B cell (primary cell): ENCODE measurements at regions not wholly inside any gene's neighbourhood (a gene's known extent, or its start where the extent isn't known, plus 50 kb on each side); places are given as distances from the start of the nearest gene placed in this dataset.

ENCODE experiments used
- ATAC-seq: fragments of 200-7000 bp; cut with Tn5 transposase; one replicate; pipeline ENCODE4 v1.10.0; 2021; ENCODE audit warnings: low read depth, mild to moderate bottlenecking, moderate number of reproducible peaks, moderate library complexity
- CTCF ChIA-PET: fragments of 350-600 bp; sonication (Branson Sonifier 250); formaldehyde crosslinking; loops from one replicate; lab custom pipeline; 2021; ENCODE audit warnings: antibody characterized with exemption, inconsistent platforms; lab: Charles Lee
- POLR2A ChIA-PET: fragments of 350-600 bp; sonication (Branson Sonifier 250); formaldehyde crosslinking; loops from one replicate; lab custom pipeline; 2021; ENCODE audit warnings: antibody characterized with exemption; lab: Charles Lee
- DNase-seq: peaks from one replicate; pipeline ENCODE4 v3.0.0; 2013
- H2AFZ ChIP-seq: 2 replicates; pipeline ENCODE4 v1.6.1; 2012; ENCODE audit warnings: mild to moderate bottlenecking, low read depth, low read length; ENCODE audit not compliant: insufficient read depth, poor library complexity, severe bottlenecking
- H3K27ac ChIP-seq, 2 donors: 1 replicate in 1 of 2; 2 replicates in 1 of 2; pipeline ENCODE4 v1.5.1; 2012 to 2013; ENCODE audit warnings: low read length in 2 of 2, mild to moderate bottlenecking in 2 of 2, moderate library complexity in 1 of 2
- H3K27me3 ChIP-seq, 4 experiments: fragments of 200-600 bp in 1 of 4; sonication (generic) in 1 of 4; replicated peaks in 1 of 4; 1 replicate in 2 of 4; 2 replicates in 2 of 4; pipeline versions ENCODE4 v1.6.1 to v1.7.0; 2013 to 2016; ENCODE audit warnings: low read length in 3 of 4, mild to moderate bottlenecking in 2 of 4, mixed read lengths in 1 of 4, moderate library complexity in 1 of 4; ENCODE audit not compliant: insufficient read depth in 4 of 4, control insufficient read depth in 3 of 4; ENCODE audit errors: control extremely low read depth in 1 of 4
- H3K36me3 ChIP-seq, 2 experiments: replicated peaks in 1 of 2; 1 replicate in 1 of 2; 2 replicates in 1 of 2; pipeline versions ENCODE4 v1.6.1 to v1.7.1; 2013; ENCODE audit warnings: low read length in 1 of 2; ENCODE audit not compliant: insufficient read depth in 2 of 2, control insufficient read depth in 1 of 2; ENCODE audit errors: control extremely low read depth in 1 of 2, extremely low read depth in 1 of 2
- H3K4me1 ChIP-seq, 2 donors: fragments of 200-600 bp in 1 of 2; sonication (generic) in 1 of 2; 1 replicate in 1 of 2; 2 replicates in 1 of 2; pipeline versions ENCODE4 v1.5.1 to v1.6.1; 2013 to 2017; ENCODE audit warnings: low read length in 2 of 2; ENCODE audit not compliant: control insufficient read depth in 2 of 2, insufficient read depth in 2 of 2
- H3K4me2 ChIP-seq: replicated peaks from 2 replicates; pipeline ENCODE3; 2012; ENCODE audit warnings: mild to moderate bottlenecking, low read depth, low read length; ENCODE audit not compliant: poor library complexity, severe bottlenecking
- H3K4me3 ChIP-seq, 5 experiments: fragments of 200-600 bp in 1 of 5; sonication (generic) in 1 of 5; 1 replicate in 3 of 5; 2 replicates in 2 of 5; pipeline versions ENCODE4 v1.5.1 to v1.7.0; 2011 to 2016; ENCODE audit warnings: low read length in 4 of 5, mild to moderate bottlenecking in 4 of 5, low read depth in 2 of 5, control low read depth in 1 of 5, moderate library complexity in 1 of 5; ENCODE audit not compliant: insufficient read depth in 1 of 5; ENCODE audit errors: control extremely low read depth in 1 of 5, extremely low read depth in 1 of 5
- H3K79me2 ChIP-seq: fragments of 200-600 bp; sonication (generic); one replicate; pipeline ENCODE4 v1.6.0; 2016; ENCODE audit warnings: low read length; ENCODE audit not compliant: control insufficient read depth, insufficient read depth
- H3K9ac ChIP-seq: fragments of 200-600 bp; sonication (generic); 2 replicates; pipeline ENCODE4 v1.6.1; 2017; ENCODE audit warnings: mild to moderate bottlenecking, low read length, moderate library complexity
- H3K9me3 ChIP-seq, 3 donors: one replicate each; pipeline versions ENCODE4 v1.6.1 to v1.7.1; 2013; ENCODE audit warnings: low read length in 2 of 3; ENCODE audit not compliant: control insufficient read depth in 2 of 3, insufficient read depth in 1 of 3; ENCODE audit errors: control extremely low read depth in 1 of 3
- H4K20me1 ChIP-seq: 2 replicates; pipeline ENCODE4 v1.6.0; 2012; ENCODE audit warnings: mild to moderate bottlenecking, low read length; ENCODE audit not compliant: insufficient read depth, control insufficient read depth, poor library complexity, severe bottlenecking
- H3K27ac Mint-ChIP-seq: one replicate; pipeline ENCODE4 v1.8.0; 2021; ENCODE audit warnings: mixed read lengths
- H3K27me3 Mint-ChIP-seq: one replicate; pipeline ENCODE4 v1.8.0; 2021; ENCODE audit warnings: mixed read lengths
- H3K4me1 Mint-ChIP-seq: one replicate; pipeline ENCODE4 v1.8.0; 2021; ENCODE audit warnings: mixed read lengths
- H3K4me3 Mint-ChIP-seq: one replicate; pipeline ENCODE4 v1.8.0; 2021; ENCODE audit warnings: mixed read lengths
- H3K9me3 Mint-ChIP-seq: one replicate; pipeline ENCODE4 v1.8.0; 2022; ENCODE audit warnings: mixed read lengths; ENCODE audit not compliant: insufficient read depth
- EZH2 ChIP-seq: IDR thresholded peaks from 2 replicates; pipeline ENCODE4 v1.6.1; 2012; ENCODE audit warnings: borderline replicate concordance, low read depth, mild to moderate bottlenecking, moderate library complexity, low read length; ENCODE audit not compliant: insufficient read depth, poor library complexity, severe bottlenecking
- WGBS: methylation state at CpG from one replicate; pipeline ENCODE4 v1.1.5; 2013; ENCODE audit warnings: missing lambda C conversion rate; ENCODE audit not compliant: insufficient coverage; 5-methylcytosine and 5-hydroxymethylcytosine counted together
- intact Hi-C: fragments of 100-400 bp; cut with micrococcal nuclease; formaldehyde crosslinking; loops from one replicate; pipeline ENCODE4 v1.10.0; 2022
- TF ChIP-seq, protein P1 (sequence below): fragments of 200-600 bp; IDR thresholded peaks from one replicate; pipeline ENCODE4 v1.8.0; 2022; ENCODE audit warnings: antibody characterized with exemption, mild to moderate bottlenecking

DNA sequence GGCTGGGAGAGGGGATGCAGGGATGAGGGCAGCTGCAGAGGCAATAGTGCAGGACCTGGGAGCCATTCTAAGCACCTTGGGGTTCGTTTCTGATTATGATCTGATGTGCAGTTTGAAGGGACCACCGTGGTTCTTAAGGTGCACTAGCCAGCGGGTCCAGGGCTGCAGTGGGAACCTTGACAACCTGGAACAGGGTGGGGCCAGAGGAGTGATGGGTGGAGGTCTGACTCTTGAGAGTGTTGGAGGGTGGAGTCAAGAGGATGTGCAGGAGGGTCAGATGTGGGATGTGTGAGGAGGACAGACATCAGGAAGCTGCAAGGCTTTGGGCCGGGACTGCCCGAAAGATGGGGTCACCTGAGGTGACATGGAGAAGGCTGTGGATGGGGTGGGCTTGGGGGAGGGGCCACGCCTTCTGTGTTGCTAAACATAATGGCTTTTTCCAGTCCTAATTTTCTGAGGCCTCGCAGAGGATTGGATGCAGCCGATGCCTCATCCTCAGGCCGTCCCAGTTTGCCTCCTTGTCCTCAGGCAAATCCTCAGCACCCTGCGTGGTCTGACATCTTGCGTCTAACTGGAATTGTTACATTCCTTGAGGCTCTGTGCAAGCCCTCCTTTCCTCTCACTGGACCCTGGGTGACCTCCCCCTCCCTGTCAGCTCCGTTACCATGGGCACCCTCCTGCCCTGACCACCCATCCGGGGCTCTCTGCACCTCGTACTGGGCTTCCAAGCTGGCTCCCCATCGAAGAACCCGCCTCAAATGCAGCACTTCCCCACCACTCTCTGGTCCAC lies 61.4 kb upstream of the TRPM1 start:
- no peaks in the 10 kb centered on the region for H3K4me1 ChIP-seq
- H4K20me1 ChIP-seq: no peaks in the 10 kb centered on the region
- CTCF ChIA-PET: no interaction called here
- Mint-ChIP-seq H3K27ac (peak overlapping the region; percentile 20), H3K9me3 (no peaks in the 10 kb centered on the region), H3K4me1 (no peaks in the 10 kb centered on the region), H3K4me3 (no peak overlapping the region), H3K27me3 (peaks cover 15% of the 10 kb centered on the region)
- peaks cover 0 to 8% (median 2%) of the 10 kb centered on the region in 4 experiments for H3K27me3 ChIP-seq
- POLR2A ChIA-PET: no interaction called here
- ATAC-seq: no peak
- intact Hi-C loops: no loop called here
- H3K4me2 ChIP-seq: no peak overlapping the region
- H3K27ac ChIP-seq: no peak overlapping the region
- WGBS: 93% methylated on average over 16 of the region's 16 CpGs
- no peaks in the 10 kb centered on the region for H3K9me3 ChIP-seq
- DNase-seq: no peak
- no peak overlapping the region for H3K9ac ChIP-seq
- TF ChIP-seq EZH2: no peak
- TF ChIP-seq, protein P1, sequence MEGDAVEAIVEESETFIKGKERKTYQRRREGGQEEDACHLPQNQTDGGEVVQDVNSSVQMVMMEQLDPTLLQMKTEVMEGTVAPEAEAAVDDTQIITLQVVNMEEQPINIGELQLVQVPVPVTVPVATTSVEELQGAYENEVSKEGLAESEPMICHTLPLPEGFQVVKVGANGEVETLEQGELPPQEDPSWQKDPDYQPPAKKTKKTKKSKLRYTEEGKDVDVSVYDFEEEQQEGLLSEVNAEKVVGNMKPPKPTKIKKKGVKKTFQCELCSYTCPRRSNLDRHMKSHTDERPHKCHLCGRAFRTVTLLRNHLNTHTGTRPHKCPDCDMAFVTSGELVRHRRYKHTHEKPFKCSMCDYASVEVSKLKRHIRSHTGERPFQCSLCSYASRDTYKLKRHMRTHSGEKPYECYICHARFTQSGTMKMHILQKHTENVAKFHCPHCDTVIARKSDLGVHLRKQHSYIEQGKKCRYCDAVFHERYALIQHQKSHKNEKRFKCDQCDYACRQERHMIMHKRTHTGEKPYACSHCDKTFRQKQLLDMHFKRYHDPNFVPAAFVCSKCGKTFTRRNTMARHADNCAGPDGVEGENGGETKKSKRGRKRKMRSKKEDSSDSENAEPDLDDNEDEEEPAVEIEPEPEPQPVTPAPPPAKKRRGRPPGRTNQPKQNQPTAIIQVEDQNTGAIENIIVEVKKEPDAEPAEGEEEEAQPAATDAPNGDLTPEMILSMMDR: no peak
- no peaks in the 10 kb centered on the region for H3K36me3 ChIP-seq
- no peak overlapping the region for H3K4me3 ChIP-seq
- no peaks in the 10 kb centered on the region for H3K79me2 ChIP-seq
- H2AFZ ChIP-seq: no peak overlapping the region

GRCh38 chr15:31163769-31164572 lies 62.4 kb upstream of the TRPM1 start:
- no peak overlapping the region for H3K4me2 ChIP-seq
- ATAC-seq (no peak), DNase-seq (no peak)
- Mint-ChIP-seq H3K4me1 (no peaks in the 10 kb centered on the region), H3K27ac (no peak overlapping the region), H3K9me3 (no peaks in the 10 kb centered on the region), H3K27me3 (peaks cover 24% of the 10 kb centered on the region), H3K4me3 (no peak overlapping the region)
- 88% methylated on average over 5 of the region's 6 CpGs for WGBS
- H3K4me3 ChIP-seq: no peak overlapping the region
- H3K36me3 ChIP-seq: no peaks in the 10 kb centered on the region
- H3K9me3 ChIP-seq: no peaks in the 10 kb centered on the region
- ChIA-PET POLR2A (no interaction called here), CTCF (no interaction called here)
- TF ChIP-seq EZH2: no peak
- H3K27me3 ChIP-seq: peaks cover 0 to 8% (median 2%) of the 10 kb centered on the region in 4 experiments
- no peaks in the 10 kb centered on the region for H3K79me2 ChIP-seq
- intact Hi-C loops: no loop called here
- no peaks in the 10 kb centered on the region for H3K4me1 ChIP-seq
- no peak overlapping the region for H3K27ac ChIP-seq
- no peak overlapping the region for H3K9ac ChIP-seq
- no peak overlapping the region for H2AFZ ChIP-seq
- no peaks in the 10 kb centered on the region for H4K20me1 ChIP-seq
